ENCODE measurements at regions not wholly inside any gene's neighbourhood (a gene's known extent, or its start where the extent isn't known, plus 50 kb on each side); places are given as distances from the start of the nearest gene placed in this dataset.

- no peak for TF ChIP-seq CTCF (conservative IDR thresholded peaks at IDR 0.05; ENCODE audit: low read length)
- TF ChIP-seq EZH2phosphoT487 (IDR thresholded peaks at IDR 0.05; ENCODE audit: borderline replicate concordance, low read depth, low read length) = no peak
These were observed 304.6 kb upstream of the TBC1D5 start for GRCh38 chr3:18047052-18047451.
